A549 (cell line): ENCODE measurements at regions not wholly inside any gene's neighbourhood (a gene's known extent, or its start where the extent isn't known, plus 50 kb on each side); places are given as distances from the start of the nearest gene placed in this dataset.
A peak's percentile ranks its signal among the peaks of the same experiment; 100 is the strongest.

Source experiments
- ATAC-seq, 2 experiments: fragments of 200-7000 bp in 1 of 2; fragments of >200 bp in 1 of 2; cut with Nextera tagmentation in 1 of 2; cut with Tn5 transposase in 1 of 2; 3 replicates each; pipeline versions ENCODE4 v1.8.0 to v1.9.1; 2018 to 2020; ENCODE audit warnings: mild to moderate bottlenecking in 1 of 2, moderate library complexity in 1 of 2
- CTCF ChIA-PET: fragments of 300-600 bp; sonication (Branson Sonifier 250); formaldehyde crosslinking; extraction: SDS; loops from one replicate; lab custom pipeline; 2021; ENCODE audit warnings: antibody characterized with exemption, inconsistent platforms; lab: Yijun Ruan, JAX
- POLR2A ChIA-PET: fragments of 350-600 bp; formaldehyde crosslinking; extraction: SDS; loops from one replicate; lab custom pipeline; 2021; ENCODE audit warnings: antibody characterized with exemption, inconsistent platforms; lab: Yijun Ruan, JAX
- DNase-seq, 2 experiments: peaks; one replicate each; pipeline versions ENCODE4 v3.0.0 to v3.0.0-alpha.2; 2011 to 2016; ENCODE audit warnings: low read depth in 1 of 2, low spot score in 1 of 2
- FAIRE-seq: peaks from 2 replicates; lab custom pipeline; 2011; peaks lifted over from hg19 to GRCh38; lab: Jason Lieb, UNC
- H3K27ac ChIP-seq, 2 experiments: fragments of >200 bp; sonication (Bioruptor Twin); formaldehyde crosslinking; 3 replicates each; pipeline ENCODE4 v1.5.1; 2016 to 2017
- H3K4me1 ChIP-seq: fragments of >200 bp; sonication (Bioruptor Twin); formaldehyde crosslinking; 3 replicates; pipeline ENCODE4 v1.6.1; 2016
- H3K4me2 ChIP-seq: fragments of >200 bp; sonication (Bioruptor Twin); formaldehyde crosslinking; 3 replicates; pipeline ENCODE4 v1.6.1; 2016
- H3K4me3 ChIP-seq: fragments of >200 bp; sonication (Bioruptor Twin); formaldehyde crosslinking; 3 replicates; pipeline ENCODE4 v1.5.1; 2016
- H3K9me3 ChIP-seq: fragments of >200 bp; sonication (Bioruptor Twin); formaldehyde crosslinking; 3 replicates; pipeline ENCODE4 v1.6.1; 2016
- CBX2 ChIP-seq: fragments of 200-600 bp; sonication (generic); IDR thresholded peaks from 2 replicates; pipeline ENCODE4 v1.6.1; 2016; ENCODE audit warnings: low read depth, mild to moderate bottlenecking, borderline replicate concordance
- CBX8 ChIP-seq: fragments of 200-600 bp; sonication (generic); IDR thresholded peaks from 2 replicates; pipeline ENCODE4 v1.6.1; 2016
- CHD2 ChIP-seq: fragments of 150-350 bp; IDR thresholded peaks from 2 replicates; pipeline ENCODE4 v1.6.1; 2014; ENCODE audit warnings: low read length; ENCODE audit not compliant: partially characterized antibody
- CHD4 ChIP-seq: fragments of 200-600 bp; sonication (generic); IDR thresholded peaks from 2 replicates; pipeline ENCODE4 v1.6.1; 2016; ENCODE audit warnings: antibody characterized with exemption, mild to moderate bottlenecking, borderline replicate concordance
- E2F6 ChIP-seq: IDR thresholded peaks from 2 replicates; pipeline ENCODE4 v1.6.1; 2012; ENCODE audit warnings: low read depth, borderline replicate concordance
- EHF ChIP-seq: fragments of 250-450 bp; sonication (Bioruptor Pico); IDR thresholded peaks from 2 replicates; pipeline ENCODE4 v1.5.0; 2020; ENCODE audit warnings: mild to moderate bottlenecking
- ESRRA ChIP-seq: fragments of 150-350 bp; IDR thresholded peaks from 2 replicates; pipeline ENCODE4 v1.6.1; 2014; ENCODE audit warnings: mild to moderate bottlenecking, low read length, borderline replicate concordance
- HEYL ChIP-seq: fragments of 250-450 bp; sonication (Bioruptor Pico); IDR thresholded peaks from 2 replicates; pipeline ENCODE4 v1.8.0; 2021; ENCODE audit warnings: mild to moderate bottlenecking, moderate library complexity
- HOXB13 ChIP-seq: fragments of 250-450 bp; sonication (Bioruptor Pico); IDR thresholded peaks from 2 replicates; pipeline ENCODE4 v1.5.0; 2020; ENCODE audit warnings: low read depth, mild to moderate bottlenecking, moderate library complexity
- HOXB5 ChIP-seq: fragments of 250-450 bp; sonication (Bioruptor Pico); IDR thresholded peaks from 2 replicates; pipeline ENCODE4 v1.5.0; 2020; ENCODE audit warnings: mild to moderate bottlenecking, moderate library complexity
- JUN ChIP-seq, 2 experiments: fragments of >200 bp; sonication (Bioruptor Twin); formaldehyde crosslinking; IDR thresholded peaks; 2 replicates in 1 of 2; 3 replicates in 1 of 2; pipeline ENCODE4 v1.6.1; 2016 to 2017
- KDM1A ChIP-seq: fragments of 200-600 bp; sonication (generic); IDR thresholded peaks from 2 replicates; pipeline ENCODE4 v1.6.1; 2016; ENCODE audit warnings: low read depth, mild to moderate bottlenecking
- MAFK ChIP-seq: fragments of 450-650 bp; IDR thresholded peaks from 2 replicates; pipeline ENCODE4 v1.6.1; 2014; ENCODE audit not compliant: partially characterized antibody
- MAX ChIP-seq: IDR thresholded peaks from 2 replicates; pipeline ENCODE4 v1.6.1; 2012
- MAZ ChIP-seq: fragments of 150-350 bp; IDR thresholded peaks from 2 replicates; pipeline ENCODE4 v1.6.1; 2014; ENCODE audit warnings: antibody characterized with exemption, low read depth, low read length, borderline replicate concordance
- MYC ChIP-seq: IDR thresholded peaks from 2 replicates; pipeline ENCODE4 v1.6.1; 2012; ENCODE audit warnings: mild to moderate bottlenecking, inconsistent platforms, low read length, improper control_type of control experiment, borderline replicate concordance
- NR3C1 ChIP-seq: fragments of >200 bp; sonication (Bioruptor Twin); formaldehyde crosslinking; IDR thresholded peaks from 3 replicates; pipeline ENCODE4 v1.6.1; 2017
- PBX3 ChIP-seq: IDR thresholded peaks from 2 replicates; pipeline ENCODE4 v1.6.1; 2012
- POLR2AphosphoS2 ChIP-seq: conservative IDR thresholded peaks from 2 replicates; pipeline ENCODE4 v1.6.1; 2012; ENCODE audit warnings: low read length, improper control_type of control experiment, inconsistent platforms
- RARB ChIP-seq: fragments of 250-450 bp; sonication (Bioruptor Pico); IDR thresholded peaks from 2 replicates; pipeline ENCODE4 v1.8.0; 2021; ENCODE audit warnings: mild to moderate bottlenecking, moderate library complexity
- SMC3 ChIP-seq: fragments of >200 bp; sonication (Bioruptor Twin); formaldehyde crosslinking; IDR thresholded peaks from 3 replicates; pipeline ENCODE4 v1.6.1; 2018; ENCODE audit warnings: inconsistent platforms
- SREBF2 ChIP-seq: fragments of 450-650 bp; IDR thresholded peaks from 2 replicates; pipeline ENCODE4 v1.6.1; 2014; ENCODE audit warnings: mild to moderate bottlenecking, moderate library complexity
- ZNF302 ChIP-seq: fragments of 250-450 bp; sonication (Bioruptor Pico); IDR thresholded peaks from 2 replicates; pipeline ENCODE4 v1.9.0; 2021; ENCODE audit warnings: inconsistent platforms, mild to moderate bottlenecking, moderate library complexity
- WGBS: methylation state at CpG from one replicate; pipeline ENCODE4 v1.1.6; 2017; ENCODE audit errors: missing lambda C conversion rate; 5-methylcytosine and 5-hydroxymethylcytosine counted together

- 90% methylated on average over 3 of the region's 6 CpGs for WGBS
- H3K9me3 ChIP-seq, result no peaks in the 10 kb centered on the region
- peaks cover 7% of the 10 kb centered on the region; the same call in 2 of the 3 replicates for H3K4me1 ChIP-seq
- FAIRE-seq, result no peak
- H3K4me2 ChIP-seq, result peak overlapping the region; percentile 44; the same call in 2 of the 3 replicates
- POLR2A ChIA-PET, result no interaction called here
- no peak for DNase-seq
- no peak for ATAC-seq
- no peak overlapping the region for H3K27ac ChIP-seq
- no peak overlapping the region for H3K4me3 ChIP-seq
- TF ChIP-seq HOXB5 (CRISPR knock-in tag) (no peak), NR3C1 (no peak), MAX (no peak), SMC3 (no peak), ZNF302 (CRISPR knock-in tag) (no peak), CBX2 (no peak), SREBF2 (no peak), MYC (no peak), EHF (no peak), POLR2AphosphoS2 (no peak), RARB (no peak), E2F6 (no peak), KDM1A (no peak), CHD2 (no peak), MAZ (no peak), HEYL (CRISPR knock-in tag) (no peak), ESRRA (no peak), CBX8 (no peak), HOXB13 (CRISPR knock-in tag) (no peak)
- TF ChIP-seq, all 56 proteins: peak for 0
- CTCF ChIA-PET, result no interaction called here
Measured at GRCh38 chr3:40996827-40997710, 202.2 kb upstream of the CTNNB1 start.

- no peak overlapping the region for H3K4me2 ChIP-seq
- WGBS, result 94% methylated on average over 14 of the region's 15 CpGs
- DNase-seq (no peak), ATAC-seq (no peak), FAIRE-seq (no peak)
- no peak overlapping the region for H3K27ac ChIP-seq
- H3K4me1 ChIP-seq, result peaks cover 7% of the 10 kb centered on the region; the same call in 2 of the 3 replicates
- CTCF ChIA-PET, result no interaction called here
- no peak overlapping the region for H3K4me3 ChIP-seq
- POLR2A ChIA-PET, result no interaction called here
- no peak for TF ChIP-seq JUN (IDR thresholded peaks at IDR 0.05)
- TF ChIP-seq E2F6, result no peak
- no peak for TF ChIP-seq PBX3
- TF ChIP-seq CHD4, result no peak
- TF ChIP-seq RARB, result no peak
- no peak for TF ChIP-seq MAFK
- H3K9me3 ChIP-seq, result no peaks in the 10 kb centered on the region
Measured at GRCh38 chr3:40997711-40998519, 201.4 kb upstream of the CTNNB1 start.
